ENCODE measurements at regions not wholly inside any gene's neighbourhood (a gene's known extent, or its start where the extent isn't known, plus 50 kb on each side); places are given as distances from the start of the nearest gene placed in this dataset.

DNA sequence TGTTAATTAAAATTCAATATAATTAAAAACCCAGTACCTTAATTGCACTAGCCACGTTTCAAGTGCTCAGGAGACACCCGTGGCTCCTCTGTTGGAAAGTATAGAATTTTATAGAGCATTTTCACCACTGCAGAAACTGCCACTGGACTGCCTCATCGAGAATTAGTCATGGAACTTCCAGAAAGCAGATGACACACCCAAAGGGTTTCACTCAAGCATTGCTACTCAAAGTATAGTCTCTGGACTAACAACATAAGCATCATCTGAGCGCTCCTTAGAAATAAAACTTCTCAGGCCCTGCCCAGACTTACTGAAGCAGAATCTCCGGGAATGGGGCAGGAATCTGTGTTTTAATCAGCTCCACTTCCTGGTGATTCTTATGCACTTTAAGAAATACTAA, 63.5 kb upstream of the GPR139 start:
- no peaks in the 10 kb centered on the region for H3K4me1 ChIP-seq (ENCODE audit: control insufficient read depth, extremely low read depth, insufficient read depth, low read length)
- H3K79me2 ChIP-seq (ENCODE audit: control insufficient read depth, insufficient read depth, low read length): no peaks in the 10 kb centered on the region
- H3K4me3 ChIP-seq (replicated peaks in 1 of 3; ENCODE audit: insufficient read depth in 1 of 3, low read depth in 1 of 3, low read length in 3 of 3): no peak overlapping the region
- no peaks in the 10 kb centered on the region for H3K9me1 ChIP-seq (replicated peaks; ENCODE audit: control insufficient read depth, extremely low read depth, insufficient read depth, low read length)
- intact Hi-C loops (cut with micrococcal nuclease): no loop called here
- no peaks in the 10 kb centered on the region for H3K27me3 ChIP-seq (ENCODE audit: control insufficient read depth in 2 of 2, insufficient read depth in 2 of 2, low read length in 2 of 2)
- ChIA-PET CTCF (no interaction called here), POLR2A (no interaction called here)
- H3K4me2 ChIP-seq (ENCODE audit: insufficient read depth, low read length): no peak overlapping the region
- FAIRE-seq (no peak), DNase-seq (ENCODE audit: low read depth, low spot score) (no peak)
- H2AFZ ChIP-seq (ENCODE audit: low read depth, low read length): no peak overlapping the region
- no peaks in the 10 kb centered on the region for H4K20me1 ChIP-seq (replicated peaks; ENCODE audit: control insufficient read depth, extremely low read depth, insufficient read depth, low read length)
- no peaks in the 10 kb centered on the region for H3K36me3 ChIP-seq (ENCODE audit: control insufficient read depth in 2 of 2, extremely low read depth in 1 of 2, insufficient read depth in 2 of 2, low read length in 2 of 2)
- TF ChIP-seq EZH2 (IDR thresholded peaks at IDR 0.05; ENCODE audit: borderline replicate concordance, low read depth, low read length, severe bottlenecking) (no peak), POLR2AphosphoS5 (IDR thresholded peaks at IDR 0.05; ENCODE audit: insufficient read depth, low read depth, low read length) (no peak)
- no peak overlapping the region for H3K27ac ChIP-seq (ENCODE audit: insufficient read depth, low read depth, low read length)
- BruUV-seq (replicated peaks): no TSS peak
- dilution Hi-C loops (cut with MboI; ENCODE audit: extremely low pct_ligation_motif_present, low sequenced_read_pairs): no loop called here
- no peak overlapping the region for H3K9ac ChIP-seq (replicated peaks; ENCODE audit: extremely low read depth, insufficient read depth, low read length)
- H3K9me3 ChIP-seq (replicated peaks; ENCODE audit: control insufficient read depth, insufficient read depth, low read length): no peaks in the 10 kb centered on the region

DNA sequence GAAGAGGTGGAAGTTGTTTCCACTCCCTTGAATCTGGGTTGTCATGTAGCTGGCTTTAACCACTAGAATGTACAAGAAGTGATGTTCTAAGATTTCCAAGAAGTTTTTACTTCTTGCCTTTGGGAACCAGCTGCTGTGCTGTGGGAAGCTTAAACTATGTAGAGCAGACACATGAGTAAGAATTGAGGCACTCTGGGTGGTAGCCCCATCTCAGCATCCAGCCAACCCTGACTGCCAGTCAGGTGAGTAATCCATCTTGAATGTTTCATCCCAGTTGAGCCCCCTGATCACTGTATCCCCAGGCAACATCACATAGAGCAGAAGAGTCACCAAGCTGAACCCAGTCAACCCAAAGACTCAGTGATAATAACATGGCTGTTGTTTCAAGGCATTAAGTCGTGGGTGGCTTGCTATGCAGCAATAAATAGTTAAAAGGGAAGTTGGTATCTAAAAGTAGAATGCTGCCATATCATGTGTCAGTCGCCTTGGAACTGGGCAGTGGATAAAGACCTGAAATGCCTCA, 62.8 kb upstream of the GPR139 start:
- DNase-seq (ENCODE audit: low read depth, low spot score) (no peak), FAIRE-seq (no peak)
- no peak overlapping the region for H3K4me2 ChIP-seq (ENCODE audit: insufficient read depth, low read length)
- TF ChIP-seq JUN (IDR thresholded peaks at IDR 0.05; ENCODE audit: borderline replicate concordance, insufficient read depth, insufficient read length, low read depth) (no peak), MYC (IDR thresholded peaks at IDR 0.05; ENCODE audit: low read depth, low read length) (no peak), FOS (IDR thresholded peaks at IDR 0.05; ENCODE audit: borderline replicate concordance, insufficient read depth, low read length) (no peak), POLR2A (IDR thresholded peaks at IDR 0.05; ENCODE audit: low read depth, low read length) (no peak), POLR2AphosphoS5 (IDR thresholded peaks at IDR 0.05; ENCODE audit: insufficient read depth, low read depth, low read length) (no peak), GATA2 (IDR thresholded peaks at IDR 0.05; ENCODE audit: insufficient read depth, insufficient read length, low read depth, low read length) (no peak), EZH2 (IDR thresholded peaks at IDR 0.05; ENCODE audit: borderline replicate concordance, low read depth, low read length, severe bottlenecking) (no peak)
- TF ChIP-seq, protein P1, sequence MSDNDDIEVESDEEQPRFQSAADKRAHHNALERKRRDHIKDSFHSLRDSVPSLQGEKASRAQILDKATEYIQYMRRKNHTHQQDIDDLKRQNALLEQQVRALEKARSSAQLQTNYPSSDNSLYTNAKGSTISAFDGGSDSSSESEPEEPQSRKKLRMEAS (IDR thresholded peaks at IDR 0.05; ENCODE audit: insufficient read depth, insufficient read length): no peak
- TF ChIP-seq, protein P2, sequence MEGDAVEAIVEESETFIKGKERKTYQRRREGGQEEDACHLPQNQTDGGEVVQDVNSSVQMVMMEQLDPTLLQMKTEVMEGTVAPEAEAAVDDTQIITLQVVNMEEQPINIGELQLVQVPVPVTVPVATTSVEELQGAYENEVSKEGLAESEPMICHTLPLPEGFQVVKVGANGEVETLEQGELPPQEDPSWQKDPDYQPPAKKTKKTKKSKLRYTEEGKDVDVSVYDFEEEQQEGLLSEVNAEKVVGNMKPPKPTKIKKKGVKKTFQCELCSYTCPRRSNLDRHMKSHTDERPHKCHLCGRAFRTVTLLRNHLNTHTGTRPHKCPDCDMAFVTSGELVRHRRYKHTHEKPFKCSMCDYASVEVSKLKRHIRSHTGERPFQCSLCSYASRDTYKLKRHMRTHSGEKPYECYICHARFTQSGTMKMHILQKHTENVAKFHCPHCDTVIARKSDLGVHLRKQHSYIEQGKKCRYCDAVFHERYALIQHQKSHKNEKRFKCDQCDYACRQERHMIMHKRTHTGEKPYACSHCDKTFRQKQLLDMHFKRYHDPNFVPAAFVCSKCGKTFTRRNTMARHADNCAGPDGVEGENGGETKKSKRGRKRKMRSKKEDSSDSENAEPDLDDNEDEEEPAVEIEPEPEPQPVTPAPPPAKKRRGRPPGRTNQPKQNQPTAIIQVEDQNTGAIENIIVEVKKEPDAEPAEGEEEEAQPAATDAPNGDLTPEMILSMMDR (IDR thresholded peaks at IDR 0.05; ENCODE audit: extremely low read depth in 1 of 2, insufficient read depth in 1 of 2, low read depth in 1 of 2, low read length in 2 of 2): no peak
- H3K79me2 ChIP-seq (ENCODE audit: control insufficient read depth, insufficient read depth, low read length): no peaks in the 10 kb centered on the region
- H3K4me1 ChIP-seq (ENCODE audit: control insufficient read depth, extremely low read depth, insufficient read depth, low read length): no peaks in the 10 kb centered on the region
- H4K20me1 ChIP-seq (replicated peaks; ENCODE audit: control insufficient read depth, extremely low read depth, insufficient read depth, low read length): no peaks in the 10 kb centered on the region
- ChIA-PET CTCF (no interaction called here), POLR2A (no interaction called here)
- intact Hi-C loops (cut with micrococcal nuclease) (no loop called here), dilution Hi-C loops (cut with MboI; ENCODE audit: extremely low pct_ligation_motif_present, low sequenced_read_pairs) (no loop called here)
- no TSS peak for BruUV-seq (replicated peaks)
- no peak overlapping the region for H3K27ac ChIP-seq (ENCODE audit: insufficient read depth, low read depth, low read length)
- no peak overlapping the region for H3K4me3 ChIP-seq (replicated peaks in 1 of 3; ENCODE audit: insufficient read depth in 1 of 3, low read depth in 1 of 3, low read length in 3 of 3)
- no peak overlapping the region for H3K9ac ChIP-seq (replicated peaks; ENCODE audit: extremely low read depth, insufficient read depth, low read length)
- no peak overlapping the region for H2AFZ ChIP-seq (ENCODE audit: low read depth, low read length)
- H3K27me3 ChIP-seq (ENCODE audit: control insufficient read depth in 2 of 2, insufficient read depth in 2 of 2, low read length in 2 of 2): no peaks in the 10 kb centered on the region
- H3K9me3 ChIP-seq (replicated peaks; ENCODE audit: control insufficient read depth, insufficient read depth, low read length): no peaks in the 10 kb centered on the region
- no peaks in the 10 kb centered on the region for H3K36me3 ChIP-seq (ENCODE audit: control insufficient read depth in 2 of 2, extremely low read depth in 1 of 2, insufficient read depth in 2 of 2, low read length in 2 of 2)
- H3K9me1 ChIP-seq (replicated peaks; ENCODE audit: control insufficient read depth, extremely low read depth, insufficient read depth, low read length): no peaks in the 10 kb centered on the region
